GM21515 (cell line): ENCODE measurements at regions not wholly inside any gene's neighbourhood (a gene's known extent, or its start where the extent isn't known, plus 50 kb on each side); places are given as distances from the start of the nearest gene placed in this dataset.
"Not testable (repeated sequence)": the region's sequence is repeated elsewhere in the genome, so short reads cannot be mapped to it uniquely, and the experiment has no call there.

Source experiments
- ATAC-seq: cut with Tn5 transposase; IDR thresholded peaks from one replicate; pipeline ENCODE4 v1.9.1; 2021; ENCODE audit not compliant: unreplicated experiment

DNA sequence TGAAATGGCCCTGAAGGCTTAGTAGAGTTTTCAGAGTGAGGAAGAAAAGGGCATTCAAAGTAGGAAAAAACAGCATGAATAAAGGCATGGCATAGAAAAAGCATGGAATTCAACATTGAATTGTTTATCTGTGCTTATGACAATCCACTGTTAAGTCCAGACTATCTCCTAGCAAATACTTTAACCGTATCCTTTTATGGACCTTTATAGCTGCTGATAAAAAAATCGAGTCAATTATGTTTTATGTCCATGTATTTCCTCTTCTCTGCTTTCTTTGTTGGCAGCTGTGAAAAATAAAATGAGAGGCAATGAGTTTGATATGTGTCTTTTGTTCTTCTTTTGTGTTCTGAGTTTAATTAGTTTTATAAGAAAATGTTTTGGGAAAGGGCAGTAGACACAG, 70.4 kb downstream of the TDRD15 start:
- ATAC-seq: no peak

DNA sequence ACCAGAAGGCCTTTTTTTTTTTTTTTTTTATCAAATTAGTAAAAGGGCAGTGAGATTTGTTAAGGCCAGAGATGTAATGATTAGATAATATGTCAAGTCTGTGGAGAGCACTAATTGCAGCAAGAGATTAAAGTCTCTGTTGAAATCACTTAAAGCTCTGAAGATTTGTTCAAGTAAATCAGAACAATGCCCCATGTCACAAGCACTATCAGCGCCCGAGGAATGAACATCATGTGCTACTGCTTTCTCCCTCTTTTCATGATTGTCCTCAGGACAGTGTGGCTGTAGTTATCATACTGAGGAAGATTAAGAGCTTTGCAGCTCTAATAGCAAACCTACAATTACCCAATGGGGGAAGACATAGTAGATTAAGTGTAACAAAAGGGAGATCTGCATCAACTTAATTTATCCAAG, 71.1 kb downstream of the TDRD15 start:
- no peak for ATAC-seq

DNA sequence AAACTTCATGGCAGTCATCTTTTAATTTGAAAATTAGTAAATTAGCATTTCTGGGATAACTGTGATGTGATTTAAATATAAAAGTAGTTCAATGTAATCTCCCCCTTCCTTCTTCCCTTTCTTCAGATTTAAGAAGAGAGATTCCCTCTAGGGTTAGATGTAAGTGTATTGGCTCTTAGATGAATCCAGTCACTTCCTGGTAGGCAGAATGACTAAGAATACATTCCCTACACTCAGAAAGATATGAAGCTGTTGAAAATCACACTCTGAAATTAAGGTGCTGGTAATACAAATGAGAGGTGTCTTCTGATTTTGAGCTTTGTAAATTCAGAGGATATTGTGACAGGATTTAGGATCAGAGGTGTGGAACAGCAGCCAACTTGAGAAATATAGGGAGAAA, 71.6 kb downstream of the TDRD15 start:
- no peak for ATAC-seq

DNA sequence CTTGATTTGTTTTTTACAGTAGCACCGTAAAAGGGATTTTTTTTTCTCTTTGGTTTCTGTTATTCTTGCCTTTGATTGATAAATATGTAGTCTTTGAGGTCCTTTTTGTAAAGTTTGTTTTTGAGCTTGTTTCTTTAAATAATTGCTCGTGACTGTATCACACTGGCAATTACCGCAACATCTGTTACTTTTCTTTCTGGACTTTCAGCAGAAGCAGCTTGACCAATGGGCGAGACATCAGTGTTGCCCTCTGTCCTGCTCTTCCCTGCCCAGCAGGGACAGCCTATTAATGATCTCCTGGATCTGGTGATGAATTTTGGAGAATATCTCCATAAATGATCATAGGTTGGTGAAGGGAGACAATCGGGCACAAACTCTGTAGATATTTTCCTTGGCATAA, 74.9 kb downstream of the TDRD15 start:
- ATAC-seq: no peak

DNA sequence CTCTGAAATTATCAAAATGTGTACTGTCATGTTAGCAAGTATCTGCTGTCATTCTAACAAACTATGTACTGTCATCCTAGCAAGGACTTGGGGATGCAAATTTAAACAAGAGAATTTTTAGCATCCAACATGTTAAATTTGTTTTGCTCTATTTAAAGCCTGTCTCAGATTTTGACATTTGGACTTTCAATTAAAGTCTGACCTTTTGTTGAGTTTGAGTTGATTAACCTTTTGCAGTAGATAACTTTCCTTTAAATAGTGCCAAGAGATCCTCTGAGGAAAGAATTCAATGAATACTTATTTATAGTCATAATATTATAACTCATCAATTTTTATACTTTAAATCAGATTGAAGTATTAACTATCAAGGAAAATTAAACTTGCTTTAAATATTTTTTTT, 80.2 kb downstream of the TDRD15 start:
- ATAC-seq: no peak

DNA sequence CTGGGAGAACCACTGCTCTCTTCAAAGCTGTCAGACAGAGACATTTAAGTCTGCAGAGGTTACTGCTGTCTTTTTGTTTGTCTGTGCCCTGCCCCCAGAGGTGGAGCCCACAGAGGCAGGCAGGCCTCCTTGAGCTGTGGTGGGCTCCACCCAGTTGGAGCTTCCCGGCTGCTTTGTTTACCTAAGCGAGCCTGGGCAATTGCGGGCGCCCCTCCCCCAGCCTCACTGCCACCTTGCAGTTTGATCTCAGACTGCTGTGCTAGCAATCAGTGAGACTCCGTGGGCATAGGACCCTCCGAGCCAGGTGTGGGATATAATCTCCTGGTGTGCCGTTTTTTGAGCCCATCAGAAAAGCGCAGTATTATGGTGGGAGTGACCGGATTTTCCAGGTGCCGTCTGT, 90.3 kb downstream of the TDRD15 start:
- ATAC-seq: not testable (repeated sequence)

DNA sequence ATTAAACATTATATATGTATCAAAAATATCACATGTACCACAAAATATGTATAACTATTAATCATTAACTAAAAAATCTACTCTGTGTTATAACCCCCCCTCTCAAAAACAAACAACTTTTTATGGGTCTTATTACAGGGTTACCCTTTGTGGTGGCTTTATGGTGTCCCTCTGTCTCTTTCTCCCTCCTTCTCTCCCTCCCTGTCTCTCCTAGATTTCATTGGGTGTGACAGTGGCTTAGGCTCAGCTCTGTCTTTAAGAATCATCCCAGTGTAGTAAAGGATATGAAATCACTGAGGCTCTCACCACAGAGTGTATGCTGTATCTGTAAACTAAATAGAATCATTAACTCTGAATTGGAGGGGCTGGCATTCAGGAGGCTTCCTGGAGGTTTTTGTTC, 93.7 kb downstream of the TDRD15 start:
- no peak for ATAC-seq

DNA sequence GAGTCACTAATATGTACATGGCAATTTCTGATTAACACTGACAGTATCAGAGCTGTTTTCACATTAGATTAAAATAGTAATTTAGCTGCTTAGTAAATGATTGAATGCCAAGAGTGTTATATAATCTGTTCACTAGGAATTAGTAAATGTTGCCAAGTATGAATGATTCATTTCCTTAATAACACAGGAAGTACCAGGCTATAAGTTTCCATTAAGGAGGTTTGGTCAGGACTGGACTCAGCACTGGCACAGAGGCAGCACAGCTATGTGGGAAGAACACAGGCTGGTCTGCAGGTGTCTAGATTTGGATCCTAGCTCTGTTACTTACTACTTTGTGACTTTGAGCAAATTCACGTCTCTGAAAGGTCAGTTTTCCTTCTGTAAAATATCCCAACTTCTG, 97.2 kb downstream of the TDRD15 start:
- no peak for ATAC-seq

DNA sequence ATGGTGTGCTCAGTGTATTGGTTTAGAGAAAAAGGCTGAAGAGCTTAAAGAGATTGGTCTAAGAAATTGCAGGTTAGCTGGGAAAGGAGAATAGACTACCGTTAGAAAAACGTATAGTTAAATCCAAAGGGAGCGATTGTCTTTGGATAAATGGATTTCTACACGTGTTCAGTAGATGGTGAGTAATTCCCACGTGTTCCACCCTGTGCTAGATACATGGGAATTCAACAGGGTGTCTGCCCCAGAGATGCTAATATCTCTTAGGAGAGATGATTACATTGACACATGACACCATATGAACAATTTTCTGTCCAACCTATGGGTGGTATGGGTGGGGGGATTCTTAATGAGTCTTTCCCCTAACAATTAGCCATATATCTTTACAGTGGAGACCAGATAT, 99.8 kb downstream of the TDRD15 start:
- no peak for ATAC-seq

DNA sequence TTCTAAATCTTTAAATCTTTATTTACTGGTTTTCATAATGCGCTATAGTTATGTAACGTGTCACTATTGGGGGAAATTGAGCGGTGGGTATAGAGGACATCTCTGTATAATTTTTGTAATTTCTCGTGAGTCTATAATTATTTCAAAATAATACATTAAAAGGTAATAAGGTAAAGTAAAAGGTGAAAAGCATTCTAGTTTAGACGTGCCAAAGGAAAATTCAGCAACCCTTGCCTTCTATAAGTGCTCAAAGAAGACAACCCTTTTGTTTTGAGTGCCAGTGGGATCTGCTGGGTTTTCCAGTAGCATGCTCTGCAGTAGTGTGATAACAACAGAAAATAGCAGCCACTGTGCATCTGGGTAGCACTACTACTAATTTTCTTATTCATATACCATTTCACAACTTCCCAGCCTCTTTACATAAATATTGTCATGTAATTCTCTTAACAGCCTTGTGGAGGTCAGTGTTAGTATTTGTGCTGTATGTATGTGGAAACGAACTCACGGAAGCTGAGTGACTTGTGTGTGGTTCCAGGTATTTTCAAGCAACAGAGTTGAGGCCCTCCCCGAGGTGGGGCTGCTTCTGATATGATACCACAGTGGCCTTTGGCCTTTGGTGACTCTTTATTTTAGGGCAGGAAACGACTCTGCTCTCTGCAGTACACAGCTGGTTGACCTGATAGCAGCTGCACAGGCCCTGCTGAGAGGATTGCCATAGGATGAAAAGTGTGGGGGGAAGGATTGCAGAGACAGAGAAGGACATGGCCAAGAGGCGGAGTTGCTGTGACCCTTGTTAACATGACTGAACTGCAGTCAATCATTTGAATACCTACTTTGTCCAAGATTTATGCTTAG, 104.5 kb downstream of the TDRD15 start:
- ATAC-seq: no peak

DNA sequence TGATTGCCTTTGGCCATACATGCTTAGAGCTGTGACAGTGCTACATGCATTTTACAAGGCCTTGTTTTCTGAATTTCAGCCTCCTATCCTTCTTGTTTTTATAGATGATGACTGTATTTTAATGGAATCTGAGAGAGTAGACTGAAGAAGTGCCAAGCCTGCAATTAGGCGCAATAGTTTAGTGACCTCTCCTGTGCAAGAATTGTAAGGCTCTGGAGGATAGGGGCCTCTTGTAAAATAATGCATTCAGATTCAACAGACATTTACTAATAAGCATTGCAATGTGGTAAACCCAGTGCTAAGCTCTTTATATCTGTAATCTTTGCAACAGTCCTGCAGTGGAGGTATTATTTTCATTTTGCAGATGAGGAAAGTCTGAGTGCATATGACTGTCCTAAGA, 105.5 kb downstream of the TDRD15 start:
- ATAC-seq: no peak

DNA sequence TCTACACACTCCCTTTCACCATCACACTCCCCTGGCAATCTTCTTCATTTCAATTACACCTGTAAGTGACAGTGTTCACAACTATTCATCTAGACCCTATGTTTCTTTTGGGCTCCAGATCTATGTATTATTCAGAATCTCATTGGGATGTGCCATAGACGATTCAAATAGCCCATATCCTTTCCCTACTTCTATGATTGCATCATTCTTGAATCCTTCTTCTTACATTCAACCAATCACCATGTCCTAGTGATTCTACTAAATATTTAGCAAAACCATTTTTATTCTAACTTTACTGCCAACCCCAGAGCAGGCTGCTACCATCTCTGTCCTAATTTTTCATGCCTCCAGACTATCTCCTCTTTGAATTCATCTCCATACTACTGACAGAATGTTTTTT, 106.4 kb downstream of the TDRD15 start:
- no peak for ATAC-seq

DNA sequence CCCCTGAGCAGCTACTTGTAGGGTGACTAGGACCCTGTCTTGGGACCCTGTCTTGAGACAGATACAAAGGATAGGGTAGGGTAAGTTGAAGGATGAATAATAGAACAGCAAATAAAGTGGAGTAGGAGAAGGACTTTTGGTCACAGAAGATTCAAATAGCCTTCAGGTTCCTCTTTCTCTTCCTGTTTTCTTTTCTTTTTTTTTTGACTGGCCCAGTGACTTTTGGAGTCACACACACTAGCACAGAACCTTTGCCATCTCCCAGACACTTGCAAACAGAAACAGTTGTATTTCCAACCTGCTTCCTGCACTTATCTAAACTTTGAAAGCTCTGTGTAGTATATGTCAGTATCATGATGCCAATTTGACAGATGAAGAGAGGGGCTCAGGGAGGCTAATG, 108.2 kb downstream of the TDRD15 start:
- no peak for ATAC-seq

DNA sequence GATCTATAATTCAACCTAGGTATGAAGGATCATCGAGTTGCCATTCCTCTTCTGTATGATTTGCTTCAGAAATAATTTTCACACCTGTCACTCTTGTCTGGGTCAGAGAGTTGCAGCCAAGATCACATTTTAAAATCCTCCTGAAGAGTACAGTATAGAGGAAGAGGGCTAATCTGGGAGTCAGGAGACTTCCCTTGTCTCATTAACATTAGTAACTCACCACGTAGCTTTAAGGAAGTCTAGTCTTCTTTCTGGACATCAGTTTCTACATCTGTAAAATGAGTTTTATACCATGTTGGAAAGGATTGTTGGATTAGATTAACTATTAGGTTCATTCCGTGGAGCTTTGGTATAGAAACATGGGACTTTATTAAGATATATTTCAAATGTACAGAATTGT, 109.4 kb downstream of the TDRD15 start:
- ATAC-seq: no peak

DNA sequence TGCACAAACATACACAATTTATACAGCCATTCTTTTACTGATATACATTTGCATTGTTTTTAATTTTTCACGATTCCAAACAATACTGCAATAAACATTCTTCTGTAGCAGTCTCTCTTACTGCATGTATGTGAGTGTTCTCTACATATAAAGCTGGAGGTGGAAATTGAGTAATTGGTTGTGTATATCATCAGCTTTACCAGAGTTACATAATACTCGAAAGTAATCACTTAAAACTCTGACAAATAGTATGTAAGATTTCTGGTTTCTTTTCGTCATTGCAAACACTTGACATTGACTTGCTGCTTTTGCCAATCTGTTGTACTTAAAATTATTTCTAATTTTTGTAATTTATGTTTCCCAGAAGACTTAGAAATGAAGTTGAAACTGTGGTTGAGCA, 110.2 kb downstream of the TDRD15 start:
- no peak for ATAC-seq

DNA sequence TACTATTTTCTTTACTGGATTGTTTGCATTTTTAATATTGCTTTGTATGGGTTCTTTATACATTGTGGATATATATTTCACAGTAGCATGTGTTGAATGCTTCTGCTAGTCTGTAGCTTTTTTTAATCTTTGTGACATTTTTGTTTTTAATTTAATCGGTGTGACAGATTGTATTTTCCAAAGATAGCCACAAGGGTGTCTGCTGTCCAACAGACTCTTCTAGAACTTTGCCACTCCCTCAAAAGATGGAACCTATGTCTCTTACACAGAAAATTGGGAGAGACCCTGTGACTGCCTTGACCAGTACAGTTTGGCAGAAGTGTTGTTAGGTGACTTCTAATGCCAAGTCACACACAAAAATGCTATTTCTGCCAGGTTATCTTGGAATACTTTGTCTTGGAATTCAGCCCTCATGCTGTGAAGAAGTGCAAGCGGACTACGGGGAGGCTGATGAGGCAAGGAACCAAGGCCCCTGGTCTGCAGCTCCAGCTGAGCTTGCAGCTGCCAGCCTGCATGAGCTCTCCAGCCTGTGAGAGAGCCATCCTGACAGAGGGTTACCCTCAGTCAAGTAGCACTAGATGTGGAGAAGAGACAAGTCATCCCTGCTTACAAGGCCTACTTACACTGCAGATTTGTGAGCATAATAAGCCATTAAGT, 110.8 kb downstream of the TDRD15 start:
- ATAC-seq: no peak

DNA sequence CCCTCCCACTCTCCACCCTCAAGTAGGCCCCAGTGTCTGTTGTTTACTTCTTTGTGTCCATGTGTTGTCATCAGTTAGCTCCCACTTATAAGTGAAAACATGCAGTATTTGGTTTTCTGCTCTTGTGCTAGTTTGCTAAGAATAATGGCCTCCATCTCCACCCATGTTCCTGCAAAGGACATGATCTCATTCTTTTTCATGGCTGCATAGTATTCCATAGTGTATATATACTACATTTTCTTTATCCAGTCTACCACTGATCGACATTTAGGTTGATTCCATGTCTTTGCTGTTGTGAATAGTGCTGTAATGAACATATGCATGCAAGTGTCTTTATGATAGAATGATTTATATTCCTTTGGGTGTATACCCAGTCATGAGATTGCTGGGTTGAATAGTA, 116.0 kb downstream of the TDRD15 start:
- not testable (repeated sequence) for ATAC-seq

DNA sequence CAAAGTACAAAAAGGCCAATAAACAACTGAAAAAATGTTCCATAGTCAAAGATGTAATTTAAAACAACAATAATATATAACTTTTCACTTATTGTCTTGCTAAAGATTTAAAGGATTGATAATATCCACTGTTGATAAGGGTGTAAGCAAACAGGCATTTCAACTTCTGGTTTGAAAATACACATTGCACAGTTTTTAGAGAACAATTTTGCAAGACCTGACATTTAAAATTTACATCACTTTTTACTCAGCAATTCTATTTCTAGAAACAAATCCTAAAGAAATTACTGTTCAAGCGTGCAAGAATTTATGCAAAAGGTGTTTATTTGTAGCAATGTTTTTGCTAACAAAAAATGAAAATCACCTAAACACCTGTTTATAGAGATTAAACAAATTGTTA, 120.4 kb downstream of the TDRD15 start:
- no peak for ATAC-seq

DNA sequence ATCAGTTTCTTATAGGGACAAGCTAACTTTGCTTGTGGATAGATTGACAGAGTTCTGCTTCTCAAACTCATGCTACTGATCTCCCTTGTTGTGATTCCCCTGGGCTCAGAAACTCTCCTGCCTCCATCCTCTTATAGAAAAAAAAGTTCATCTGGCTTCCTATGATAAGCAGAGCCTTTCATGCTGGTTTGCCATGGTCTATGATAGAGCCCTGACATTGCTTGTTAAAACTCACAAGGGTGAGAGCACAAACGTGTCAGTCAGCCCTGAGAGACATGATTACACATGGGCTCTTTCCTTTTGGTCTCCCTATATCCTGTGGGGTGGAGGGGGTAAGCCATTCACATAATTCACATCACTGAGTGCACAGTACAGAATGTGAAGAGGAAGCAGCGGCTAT, 121.8 kb downstream of the TDRD15 start:
- ATAC-seq: no peak

DNA sequence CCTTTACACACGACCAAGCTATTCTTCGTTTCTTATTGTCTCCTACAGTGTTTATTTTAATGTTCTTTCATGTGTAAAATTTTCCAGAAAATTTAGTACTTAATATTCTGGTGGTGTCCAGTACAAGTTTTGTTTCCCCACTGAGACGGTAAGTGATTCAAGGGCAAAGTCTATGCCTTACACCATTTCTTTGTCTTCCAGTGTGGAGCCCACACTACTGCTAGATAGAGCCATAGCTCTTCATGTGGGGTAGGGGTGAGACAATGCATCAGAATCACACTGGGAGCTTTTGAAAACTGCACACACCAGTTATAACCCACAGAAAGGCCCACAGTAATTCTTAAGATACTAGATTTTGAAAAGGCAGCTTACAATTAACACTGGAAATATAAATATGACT, 125.6 kb downstream of the TDRD15 start:
- ATAC-seq: no peak

DNA sequence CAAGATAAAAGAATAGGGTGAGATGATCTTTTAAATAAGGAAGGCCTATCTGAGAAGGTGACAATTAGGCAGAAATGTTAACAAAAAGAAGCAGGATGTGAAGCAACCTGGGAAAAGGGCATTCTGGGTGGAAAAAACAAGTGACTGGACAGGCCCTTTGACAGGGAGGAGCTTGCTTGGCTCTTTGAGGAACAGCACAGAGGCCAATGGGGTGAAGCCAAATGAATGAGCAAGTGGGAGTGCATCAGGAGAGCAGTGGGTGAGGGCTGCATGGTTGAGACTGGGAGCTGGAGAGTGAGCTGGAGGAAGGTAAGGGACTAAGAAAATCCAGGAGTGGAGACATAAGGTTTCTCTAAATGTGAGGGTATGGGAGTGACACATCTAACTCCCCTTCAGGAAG, 126.9 kb downstream of the TDRD15 start:
- no peak for ATAC-seq

DNA sequence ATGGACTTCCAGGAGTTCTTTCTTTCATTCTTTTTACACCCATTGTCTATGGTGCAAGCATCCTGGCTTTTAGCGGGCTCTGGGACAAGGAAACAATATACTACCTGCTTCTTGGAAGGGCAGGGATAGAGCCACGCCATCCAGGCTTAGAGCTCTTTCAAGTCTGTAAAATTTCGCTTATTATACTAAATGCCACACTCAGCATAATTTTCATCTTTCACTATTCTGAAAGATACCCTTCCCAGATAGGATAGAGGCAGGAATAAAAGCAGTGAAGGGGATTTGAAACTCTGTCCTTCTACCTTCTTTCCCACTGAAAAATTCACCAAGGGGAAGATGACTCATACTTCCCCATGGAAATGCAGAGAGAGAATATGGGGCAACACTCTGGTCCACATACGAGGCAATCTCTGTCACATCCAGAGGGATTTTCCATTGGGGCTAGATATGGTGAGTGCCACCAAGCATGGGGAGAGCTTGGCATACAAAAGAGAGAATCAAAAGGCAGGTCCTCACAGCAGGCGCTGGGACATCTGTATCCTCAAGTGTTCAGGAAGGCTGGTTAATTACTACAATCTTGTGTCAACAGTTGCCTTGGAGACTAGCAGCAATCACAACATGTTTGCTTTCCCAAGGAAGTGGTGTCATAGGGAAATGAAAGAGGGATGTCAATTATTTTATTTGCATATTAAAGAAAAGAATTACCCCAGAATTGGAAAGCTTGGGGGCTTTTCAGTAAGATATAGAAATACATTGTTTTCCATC, 127.6 kb downstream of the TDRD15 start:
- no peak for ATAC-seq
